ENCODE measurements at regions not wholly inside any gene's neighbourhood (a gene's known extent, or its start where the extent isn't known, plus 50 kb on each side); places are given as distances from the start of the nearest gene placed in this dataset.

DNA sequence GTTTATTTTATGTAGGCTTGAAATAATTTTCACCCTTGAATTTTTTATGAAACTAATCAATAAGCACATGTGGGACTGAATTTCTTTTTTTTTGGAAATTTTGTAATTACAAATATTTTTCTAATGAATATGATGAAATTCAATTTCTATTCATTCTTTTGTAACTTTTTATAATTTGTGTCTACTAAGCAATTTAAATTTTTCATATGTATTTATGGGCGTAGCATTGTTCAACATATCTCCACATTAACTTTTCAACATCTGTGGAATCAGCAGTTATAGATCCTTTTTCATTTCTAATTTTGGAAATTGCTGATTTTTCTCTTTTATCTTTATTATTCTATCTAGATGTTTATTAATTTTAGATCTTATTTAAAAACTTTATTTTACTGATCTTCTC is 1320.3 kb downstream of the C4orf33 start:
- H3K36me3 ChIP-seq (replicated peaks in 1 of 2; ENCODE audit: control extremely low read depth in 1 of 2, control insufficient read depth in 1 of 2, extremely low read depth in 1 of 2, insufficient read depth in 2 of 2, low read length in 1 of 2) = no peaks in the 10 kb centered on the region
- H3K9me3 ChIP-seq (ENCODE audit: control extremely low read depth in 1 of 3, control insufficient read depth in 2 of 3, insufficient read depth in 1 of 3, low read length in 2 of 3) = no peaks in the 10 kb centered on the region
- Mint-ChIP-seq H3K4me3 (no peak overlapping the region), H3K9me3 (ENCODE audit: insufficient read depth) (no peaks in the 10 kb centered on the region), H3K27me3 (no peaks in the 10 kb centered on the region), H3K27ac (no peak overlapping the region), H3K4me1 (no peaks in the 10 kb centered on the region)
- H3K27me3 ChIP-seq (replicated peaks in 1 of 4; ENCODE audit: control extremely low read depth in 1 of 4, control insufficient read depth in 3 of 4, insufficient read depth in 4 of 4, low read length in 3 of 4) = no peaks in the 10 kb centered on the region
- POLR2A ChIA-PET = no interaction called here
- H3K27ac ChIP-seq (ENCODE audit: low read length in 2 of 2) = no peak overlapping the region
- CTCF ChIA-PET = no interaction called here
- H3K4me2 ChIP-seq (replicated peaks; ENCODE audit: low read depth, low read length, poor library complexity, severe bottlenecking) = no peak overlapping the region
- DNase-seq (no peak), ATAC-seq (ENCODE audit: low read depth) (no peak)
- H3K9ac ChIP-seq (ENCODE audit: low read length) = no peak overlapping the region
- H3K4me3 ChIP-seq (ENCODE audit: control extremely low read depth in 1 of 5, extremely low read depth in 1 of 5, insufficient read depth in 1 of 5, low read depth in 2 of 5, low read length in 4 of 5) = no peak overlapping the region
- intact Hi-C loops (cut with micrococcal nuclease) = no loop called here
- H4K20me1 ChIP-seq (ENCODE audit: control insufficient read depth, insufficient read depth, low read length, poor library complexity, severe bottlenecking) = no peaks in the 10 kb centered on the region
- H3K4me1 ChIP-seq (ENCODE audit: control insufficient read depth in 2 of 2, insufficient read depth in 2 of 2, low read length in 2 of 2) = no peaks in the 10 kb centered on the region
- no peak overlapping the region for H2AFZ ChIP-seq (ENCODE audit: insufficient read depth, low read depth, low read length, poor library complexity, severe bottlenecking)
- TF ChIP-seq CTCF (IDR thresholded peaks at IDR 0.05) = no peak
- TF ChIP-seq EZH2 (IDR thresholded peaks at IDR 0.05; ENCODE audit: borderline replicate concordance, insufficient read depth, low read depth, low read length, poor library complexity, severe bottlenecking) = no peak
- no peaks in the 10 kb centered on the region for H3K79me2 ChIP-seq (ENCODE audit: control insufficient read depth, insufficient read depth, low read length)
- no CpG with 5 or more reads among the region's 1 CpG for WGBS (ENCODE audit: insufficient coverage)

DNA sequence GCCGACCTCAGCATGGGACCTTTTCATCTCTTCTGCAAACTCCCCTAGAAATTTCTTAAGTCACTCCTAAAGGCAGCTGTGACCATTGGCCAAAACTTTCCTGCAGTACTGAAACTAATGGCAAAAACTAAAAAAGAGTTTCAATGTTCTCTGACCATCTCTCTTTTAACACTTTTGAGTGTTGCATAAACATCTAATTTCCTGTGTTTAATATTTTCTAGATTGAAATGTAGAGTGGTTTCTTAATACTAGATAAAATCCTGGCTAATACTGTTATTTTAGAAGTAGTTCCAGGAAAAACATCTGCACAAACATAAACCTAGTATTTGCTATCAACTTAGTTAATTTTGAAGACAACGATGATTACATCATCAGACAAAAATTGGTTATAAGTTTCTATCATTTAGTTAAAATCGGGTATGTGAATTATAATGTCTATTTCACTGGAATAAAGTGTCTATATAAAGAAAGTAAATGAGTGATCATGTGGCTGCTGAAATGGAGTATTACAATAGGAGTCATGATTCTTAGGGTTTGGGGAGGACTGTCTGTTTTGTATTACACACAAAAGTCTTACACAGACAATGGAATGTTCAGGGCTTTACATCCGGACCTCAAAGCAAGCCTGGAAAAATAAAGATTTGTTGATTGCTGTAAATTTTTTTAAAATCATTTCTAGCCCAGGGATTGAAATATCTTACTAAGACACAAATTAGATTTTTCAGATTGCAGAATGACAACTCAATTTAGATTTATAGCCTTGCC is 1323.4 kb downstream of the C4orf33 start:
- no peak overlapping the region for H2AFZ ChIP-seq (ENCODE audit: insufficient read depth, low read depth, low read length, poor library complexity, severe bottlenecking)
- H3K4me1 ChIP-seq (ENCODE audit: control insufficient read depth in 2 of 2, insufficient read depth in 2 of 2, low read length in 2 of 2) = peaks cover 0 to 2% of the 10 kb centered on the region in 2 donors
- H3K27ac Mint-ChIP-seq = no peak overlapping the region
- no peaks in the 10 kb centered on the region for H4K20me1 ChIP-seq (ENCODE audit: control insufficient read depth, insufficient read depth, low read length, poor library complexity, severe bottlenecking)
- H3K4me3 ChIP-seq (ENCODE audit: control extremely low read depth in 1 of 5, extremely low read depth in 1 of 5, insufficient read depth in 1 of 5, low read depth in 2 of 5, low read length in 4 of 5) = no peak overlapping the region
- no peaks in the 10 kb centered on the region for H3K27me3 Mint-ChIP-seq
- H3K27ac ChIP-seq (ENCODE audit: low read length in 2 of 2) = no peak overlapping the region
- DNase-seq (no peak), ATAC-seq (ENCODE audit: low read depth) (no peak)
- no peaks in the 10 kb centered on the region for H3K36me3 ChIP-seq (replicated peaks in 1 of 2; ENCODE audit: control extremely low read depth in 1 of 2, control insufficient read depth in 1 of 2, extremely low read depth in 1 of 2, insufficient read depth in 2 of 2, low read length in 1 of 2)
- H3K9me3 Mint-ChIP-seq (ENCODE audit: insufficient read depth) = no peaks in the 10 kb centered on the region
- H3K27me3 ChIP-seq (replicated peaks in 1 of 4; ENCODE audit: control extremely low read depth in 1 of 4, control insufficient read depth in 3 of 4, insufficient read depth in 4 of 4, low read length in 3 of 4) = no peaks in the 10 kb centered on the region
- intact Hi-C loops (cut with micrococcal nuclease) = no loop called here
- no peak for TF ChIP-seq CTCF (IDR thresholded peaks at IDR 0.05)
- TF ChIP-seq EZH2 (IDR thresholded peaks at IDR 0.05; ENCODE audit: borderline replicate concordance, insufficient read depth, low read depth, low read length, poor library complexity, severe bottlenecking) = no peak
- H3K4me3 Mint-ChIP-seq = no peak overlapping the region
- WGBS (ENCODE audit: insufficient coverage) = 83% methylated on average over 1 of the region's 4 CpGs
- ChIA-PET CTCF (no interaction called here), POLR2A (no interaction called here)
- H3K4me2 ChIP-seq (replicated peaks; ENCODE audit: low read depth, low read length, poor library complexity, severe bottlenecking) = no peak overlapping the region
- peaks cover 5% of the 10 kb centered on the region for H3K4me1 Mint-ChIP-seq
- no peaks in the 10 kb centered on the region for H3K9me3 ChIP-seq (ENCODE audit: control extremely low read depth in 1 of 3, control insufficient read depth in 2 of 3, insufficient read depth in 1 of 3, low read length in 2 of 3)
- no peaks in the 10 kb centered on the region for H3K79me2 ChIP-seq (ENCODE audit: control insufficient read depth, insufficient read depth, low read length)
- H3K9ac ChIP-seq (ENCODE audit: low read length) = no peak overlapping the region

All from B cell (primary cell).